GM12873 (cell line): ENCODE measurements at regions not wholly inside any gene's neighbourhood (a gene's known extent, or its start where the extent isn't known, plus 50 kb on each side); places are given as distances from the start of the nearest gene placed in this dataset.

Experiments
- CTCF ChIP-seq: IDR thresholded peaks from 2 replicates; pipeline ENCODE4 v1.5.1; 2012; ENCODE audit warnings: low read depth, mild to moderate bottlenecking, moderate library complexity, low read length, control low read depth; ENCODE audit not compliant: insufficient read depth; ENCODE audit errors: missing control alignments

GRCh38 chr10:36026656-36027390 is 384.7 kb upstream of the FZD8 start:
- TF ChIP-seq CTCF, result no peak

- no peak for TF ChIP-seq CTCF
Measured at GRCh38 chr10:36026081-36026480, 384.0 kb upstream of the FZD8 start.

- no peak for TF ChIP-seq CTCF
Measured at GRCh38 chr10:36023939-36024338, 381.8 kb upstream of the FZD8 start.

- no peak for TF ChIP-seq CTCF
Measured at GRCh38 chr10:36021096-36021495, 379.0 kb upstream of the FZD8 start.

- TF ChIP-seq CTCF, result no peak
Measured at GRCh38 chr10:36019749-36020148, 377.7 kb upstream of the FZD8 start.

GRCh38 chr10:36018996-36019395 is 376.9 kb upstream of the FZD8 start:
- TF ChIP-seq CTCF, result no peak

- TF ChIP-seq CTCF, result no peak
Measured at GRCh38 chr10:36017137-36017536, 375.0 kb upstream of the FZD8 start.

GRCh38 chr10:36007369-36007768 is 365.3 kb upstream of the FZD8 start:
- no peak for TF ChIP-seq CTCF
